Activated T-cell treated with anti-CD3 and anti-CD28 coated beads, Interleukin-2, amount 50 U/mL, for 72 hours (primary cell): ENCODE measurements at regions not wholly inside any gene's neighbourhood (a gene's known extent, or its start where the extent isn't known, plus 50 kb on each side); places are given as distances from the start of the nearest gene placed in this dataset.

Experiments used
- ATAC-seq, 2 donors: fragments of 150-1000 bp; cut with Tn5 transposase; replicated peaks in 1 of 2; 2 replicates each; pipeline ENCODE4 v1.10.0; 2021; ENCODE audit warnings: moderate library complexity in 2 of 2, mild to moderate bottlenecking in 1 of 2
- DNase-seq, 2 donors: peaks; one replicate each; pipeline ENCODE4 v3.0.0; 2021 to 2022; ENCODE audit warnings: mixed read lengths in 1 of 2
- H3K27ac Mint-ChIP-seq: one replicate; pipeline ENCODE4 v1.8.0; 2022; ENCODE audit warnings: mild to moderate bottlenecking, moderate library complexity, mixed read lengths
- H3K27me3 Mint-ChIP-seq: one replicate; pipeline ENCODE4 v1.8.0; 2022; ENCODE audit warnings: low read depth, mixed read lengths
- H3K36me3 Mint-ChIP-seq, 2 donors: one replicate each; pipeline ENCODE4 v1.8.0; 2022; ENCODE audit warnings: mixed read lengths in 2 of 2, mild to moderate bottlenecking in 1 of 2; ENCODE audit not compliant: insufficient read depth in 2 of 2
- H3K4me1 Mint-ChIP-seq: one replicate; pipeline ENCODE4 v1.8.0; 2022; ENCODE audit warnings: low read depth, mixed read lengths
- H3K4me3 Mint-ChIP-seq, 2 donors: one replicate each; pipeline ENCODE4 v1.8.0; 2022; ENCODE audit warnings: mild to moderate bottlenecking in 2 of 2, mixed read lengths in 2 of 2, moderate library complexity in 2 of 2
- H3K9me3 Mint-ChIP-seq, 2 donors: one replicate each; pipeline ENCODE4 v1.8.0; 2022; ENCODE audit warnings: mixed read lengths in 2 of 2

DNA sequence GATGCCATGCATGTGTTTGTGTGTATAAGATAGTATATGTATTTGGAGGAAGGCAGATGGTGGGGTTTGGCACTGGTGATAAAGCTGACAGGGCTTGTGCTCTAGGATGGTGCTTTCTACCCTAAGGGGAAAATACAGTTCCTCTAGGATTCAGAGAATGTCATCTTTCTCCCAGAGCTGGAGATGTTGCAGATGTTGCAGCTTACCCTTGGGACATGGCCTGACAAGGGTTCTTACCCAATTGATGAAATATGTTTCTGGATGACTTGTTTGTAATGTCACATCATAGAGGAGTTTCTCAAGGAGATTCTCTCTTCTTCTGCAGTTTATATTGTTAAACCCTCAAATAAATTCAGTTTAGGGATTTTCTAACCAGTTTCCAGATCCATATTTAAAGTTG lies 52.5 kb upstream of the PITX2 start:
- Mint-ChIP-seq H3K9me3 (peaks cover 0 to 2% of the 10 kb centered on the region in 2 donors), H3K36me3 (no peaks in the 10 kb centered on the region), H3K27me3 (peaks cover 11% of the 10 kb centered on the region), H3K27ac (no peak overlapping the region), H3K4me1 (no peaks in the 10 kb centered on the region), H3K4me3 (no peak overlapping the region)
- DNase-seq: no peak
- no peak for ATAC-seq

DNA sequence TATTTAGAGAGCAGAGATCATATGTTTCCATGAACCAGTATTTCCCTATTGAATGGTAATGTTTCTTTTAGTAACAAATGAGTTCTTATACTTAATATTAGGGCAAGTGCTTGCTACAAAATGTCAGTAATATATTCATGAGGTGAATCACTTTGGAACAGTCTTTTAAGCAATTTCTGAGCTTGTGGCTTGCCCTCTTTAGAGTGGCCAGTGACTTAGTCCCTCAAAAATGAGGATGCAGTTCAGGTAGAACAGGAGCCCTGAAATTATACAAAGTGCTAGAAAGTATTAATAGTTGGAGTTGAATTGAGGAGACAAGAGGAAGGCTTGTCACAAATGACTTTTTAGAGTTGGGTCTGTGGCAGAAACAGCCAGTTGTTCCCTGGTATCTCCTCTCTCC lies 53.4 kb upstream of the PITX2 start:
- H3K4me3 Mint-ChIP-seq: no peak overlapping the region
- H3K27me3 Mint-ChIP-seq: peaks cover 14% of the 10 kb centered on the region
- H3K9me3 Mint-ChIP-seq: peaks cover 0 to 2% of the 10 kb centered on the region in 2 donors
- no peak for ATAC-seq
- no peaks in the 10 kb centered on the region for H3K4me1 Mint-ChIP-seq
- no peak overlapping the region for H3K27ac Mint-ChIP-seq
- DNase-seq: no peak
- H3K36me3 Mint-ChIP-seq: no peaks in the 10 kb centered on the region

DNA sequence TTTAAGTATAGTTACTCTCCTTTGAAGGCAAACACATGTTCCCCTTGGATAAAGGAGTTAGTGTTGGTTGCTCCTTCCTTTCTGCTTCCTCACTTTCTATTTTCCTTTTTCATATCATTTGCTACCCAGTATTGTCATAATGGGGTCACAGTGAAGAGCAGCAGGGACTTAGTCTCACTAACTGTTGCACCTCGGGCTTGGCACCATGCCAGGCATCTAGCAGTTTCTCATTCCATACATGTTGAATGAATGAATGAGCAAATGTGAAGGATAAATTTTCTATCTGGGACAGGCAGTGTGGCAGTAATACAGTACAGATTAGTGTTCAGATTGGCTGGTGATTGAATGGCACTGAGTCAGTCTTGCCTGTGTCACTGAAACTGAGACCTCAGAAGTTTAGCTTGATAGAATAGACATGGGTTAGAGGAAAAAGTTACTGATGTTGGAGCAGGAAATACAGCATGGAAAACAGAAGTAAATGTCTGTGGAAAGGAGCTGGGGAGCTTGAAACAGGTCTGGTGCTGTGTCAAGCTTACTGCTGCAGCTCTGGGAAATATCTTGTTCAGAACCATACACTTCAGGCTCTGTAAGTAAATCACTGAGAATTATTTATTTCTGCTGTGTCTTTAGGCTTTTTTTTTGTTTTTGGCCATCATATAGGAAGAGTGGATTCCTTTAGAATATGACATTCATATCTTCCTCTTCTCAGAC lies 55.8 kb upstream of the PITX2 start:
- Mint-ChIP-seq H3K36me3 (no peaks in the 10 kb centered on the region), H3K4me3 (no peak overlapping the region), H3K27ac (no peak overlapping the region), H3K9me3 (peaks cover 0 to 2% of the 10 kb centered on the region in 2 donors), H3K4me1 (no peaks in the 10 kb centered on the region), H3K27me3 (peaks cover 14% of the 10 kb centered on the region)
- DNase-seq (no peak), ATAC-seq (no peak)

DNA sequence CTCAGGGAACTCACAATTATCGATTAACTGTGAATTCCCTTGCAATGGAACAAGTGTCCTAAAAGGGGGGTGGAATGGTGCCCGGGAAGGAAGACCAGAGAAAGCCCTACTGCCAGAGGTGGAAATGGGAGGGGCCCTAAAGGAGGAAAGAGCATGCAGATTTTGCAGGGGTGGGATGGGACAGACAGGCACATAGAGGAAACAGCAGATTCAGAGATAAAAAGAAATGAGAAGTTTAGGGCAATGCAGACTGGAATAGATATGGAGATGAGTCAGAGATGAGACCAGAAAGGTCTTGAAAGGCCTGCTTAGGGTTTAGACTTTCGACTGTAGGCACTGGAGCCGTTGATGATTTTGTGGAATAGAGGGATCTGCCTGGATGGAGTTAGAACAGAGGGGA lies 57.4 kb upstream of the PITX2 start:
- peaks cover 0 to 2% of the 10 kb centered on the region in 2 donors for H3K9me3 Mint-ChIP-seq
- peaks cover 14% of the 10 kb centered on the region for H3K27me3 Mint-ChIP-seq
- DNase-seq: no peak
- H3K27ac Mint-ChIP-seq: no peak overlapping the region
- H3K4me3 Mint-ChIP-seq: no peak overlapping the region
- no peak for ATAC-seq
- H3K36me3 Mint-ChIP-seq: no peaks in the 10 kb centered on the region
- H3K4me1 Mint-ChIP-seq: no peaks in the 10 kb centered on the region

DNA sequence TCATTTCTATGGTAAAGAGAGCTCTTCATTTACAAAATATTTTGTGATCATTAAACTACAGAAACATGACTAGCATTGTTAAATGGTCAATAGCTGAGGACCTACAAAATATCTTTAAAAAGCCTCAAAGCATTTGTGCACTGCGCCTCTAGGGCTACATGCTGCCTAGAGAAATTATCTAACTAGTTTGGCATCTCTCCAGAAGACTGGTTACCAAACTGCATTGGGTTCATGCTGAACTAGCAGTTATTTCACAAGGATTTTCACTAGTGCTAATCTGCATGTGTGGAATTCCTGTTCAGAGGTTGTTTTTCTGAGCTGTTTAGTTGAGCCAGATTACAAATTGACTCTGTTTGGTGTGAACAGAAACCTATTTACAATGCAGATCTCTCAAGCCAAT lies 58.5 kb upstream of the PITX2 start:
- Mint-ChIP-seq H3K4me1 (no peaks in the 10 kb centered on the region), H3K27me3 (peaks cover 14% of the 10 kb centered on the region), H3K4me3 (no peak overlapping the region), H3K9me3 (peaks cover 0 to 2% of the 10 kb centered on the region in 2 donors), H3K36me3 (no peaks in the 10 kb centered on the region), H3K27ac (no peak overlapping the region)
- ATAC-seq (no peak), DNase-seq (no peak)

DNA sequence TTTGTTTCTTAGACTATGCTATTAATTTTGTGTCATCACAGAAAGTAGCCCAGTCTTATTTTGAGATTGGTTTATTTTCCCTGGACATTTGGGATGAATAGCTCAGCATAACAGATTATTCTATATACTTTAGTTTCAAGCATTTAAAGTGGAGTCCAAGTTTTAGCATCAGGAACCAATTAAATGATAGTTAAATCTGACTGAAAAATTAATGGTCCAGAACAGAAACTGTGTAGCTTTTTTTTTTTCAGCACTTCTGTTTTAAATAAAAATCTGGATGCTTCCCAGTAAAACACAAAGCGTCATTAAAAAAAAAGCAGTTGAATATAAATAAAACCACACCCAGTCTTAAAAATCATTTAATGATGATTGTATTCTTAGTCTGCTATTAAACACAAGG lies 59.4 kb upstream of the PITX2 start:
- Mint-ChIP-seq H3K4me3 (no peak overlapping the region), H3K4me1 (no peaks in the 10 kb centered on the region), H3K36me3 (no peaks in the 10 kb centered on the region), H3K9me3 (peaks cover 0 to 2% of the 10 kb centered on the region in 2 donors), H3K27ac (no peak overlapping the region), H3K27me3 (peaks cover 14% of the 10 kb centered on the region)
- no peak for DNase-seq
- no peak for ATAC-seq

DNA sequence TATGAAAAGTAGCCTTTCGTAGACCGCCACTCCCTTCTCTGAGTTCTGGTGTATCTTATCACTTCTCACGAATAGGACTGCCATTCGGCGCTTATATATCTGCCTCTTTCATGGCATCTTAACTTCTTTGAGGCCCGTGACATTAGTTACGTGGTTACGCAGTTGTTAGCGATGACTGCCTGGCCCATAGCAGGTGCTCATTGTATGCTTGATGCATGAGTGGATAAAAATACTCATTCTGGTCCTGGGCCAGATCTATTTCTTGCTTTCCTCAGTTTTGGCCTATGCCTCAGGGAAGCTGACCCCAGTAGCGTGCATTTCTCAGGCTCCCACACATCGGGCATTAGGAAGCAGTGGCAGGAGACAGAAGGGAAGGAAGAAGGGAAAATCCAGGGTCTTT lies 60.7 kb upstream of the PITX2 start:
- no peak overlapping the region for H3K4me3 Mint-ChIP-seq
- peaks cover 0 to 2% of the 10 kb centered on the region in 2 donors for H3K9me3 Mint-ChIP-seq
- no peaks in the 10 kb centered on the region for H3K36me3 Mint-ChIP-seq
- H3K27ac Mint-ChIP-seq: no peak overlapping the region
- no peak for ATAC-seq
- DNase-seq: no peak
- H3K4me1 Mint-ChIP-seq: no peaks in the 10 kb centered on the region
- H3K27me3 Mint-ChIP-seq: peaks cover 14% of the 10 kb centered on the region

DNA sequence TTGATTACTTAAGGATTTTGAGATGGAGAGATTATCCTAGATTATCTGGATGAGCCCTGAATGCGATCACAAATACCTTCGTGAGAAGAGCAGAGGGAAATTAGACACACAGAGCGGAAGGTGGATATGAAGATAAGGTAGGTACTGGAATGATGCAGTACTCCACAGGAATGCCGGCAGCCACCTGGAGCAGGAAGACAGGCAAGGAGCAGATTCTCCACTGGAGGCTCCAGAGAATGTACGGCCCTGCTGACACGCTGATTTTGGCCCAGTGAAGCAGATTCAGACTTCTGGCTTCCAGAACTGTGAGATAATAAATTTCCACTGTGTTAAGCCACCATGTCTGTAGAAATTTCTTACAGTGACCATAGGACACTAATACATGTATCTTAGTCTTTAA lies 79.4 kb upstream of the PITX2 start:
- Mint-ChIP-seq H3K4me1 (no peaks in the 10 kb centered on the region), H3K9me3 (peaks cover 3 to 4% of the 10 kb centered on the region in 2 donors), H3K4me3 (no peak overlapping the region), H3K27me3 (no peaks in the 10 kb centered on the region), H3K36me3 (no peaks in the 10 kb centered on the region), H3K27ac (no peak overlapping the region)
- DNase-seq: no peak
- no peak for ATAC-seq

DNA sequence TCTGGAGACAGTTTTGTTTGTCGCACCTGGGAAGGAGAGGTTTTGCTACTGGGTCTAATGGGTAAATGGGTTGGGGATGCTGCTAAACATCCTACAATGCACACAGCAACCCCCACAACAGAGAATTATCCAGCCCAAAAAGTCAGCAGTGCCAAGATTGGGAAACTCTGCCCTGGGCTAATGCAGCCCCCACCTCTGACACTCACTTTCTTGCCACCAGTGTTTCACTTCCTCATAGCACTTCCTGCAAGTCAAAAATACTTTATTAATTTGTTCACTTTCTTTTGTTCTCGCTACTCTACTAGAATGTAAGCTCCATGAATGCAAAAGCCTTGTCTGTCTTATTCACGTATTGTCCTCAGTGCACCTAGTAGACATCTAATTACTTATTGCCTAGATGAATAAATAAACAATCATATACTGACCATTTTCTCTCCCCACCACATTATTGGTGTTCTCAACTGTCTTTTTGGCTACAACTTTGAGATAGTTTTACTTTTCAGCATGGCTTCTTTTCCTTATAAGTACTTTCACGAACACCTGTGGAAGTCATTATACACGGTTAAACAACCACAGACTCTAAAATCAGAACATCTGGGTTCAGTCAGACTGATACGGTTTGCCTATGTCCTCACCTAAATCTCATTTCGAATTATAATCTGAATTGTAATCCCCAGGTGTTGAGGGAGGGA lies 82.0 kb upstream of the PITX2 start:
- Mint-ChIP-seq H3K27ac (no peak overlapping the region), H3K27me3 (no peaks in the 10 kb centered on the region), H3K36me3 (no peaks in the 10 kb centered on the region), H3K9me3 (peaks cover 3 to 4% of the 10 kb centered on the region in 2 donors), H3K4me1 (no peaks in the 10 kb centered on the region), H3K4me3 (no peak overlapping the region)
- DNase-seq: no peak
- no peak for ATAC-seq

DNA sequence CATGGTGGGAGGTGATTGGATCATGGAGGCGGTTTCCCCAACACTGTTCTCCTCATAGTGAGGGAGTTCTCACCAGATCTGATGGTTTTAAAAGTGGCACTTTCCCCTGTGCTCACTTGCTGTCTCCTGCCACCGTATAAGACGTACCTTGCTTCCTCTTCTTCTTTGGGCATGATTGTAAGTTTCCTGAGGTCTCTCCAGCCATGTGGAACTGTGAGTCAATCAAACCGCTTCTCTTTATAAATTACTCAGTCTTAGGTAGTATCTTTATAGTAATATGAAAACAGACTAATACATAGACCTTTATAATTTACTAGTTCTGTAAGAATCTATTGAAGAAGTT lies 82.5 kb upstream of the PITX2 start:
- H3K4me3 Mint-ChIP-seq: no peak overlapping the region
- H3K9me3 Mint-ChIP-seq: peaks cover 2 to 3% of the 10 kb centered on the region in 2 donors
- no peak overlapping the region for H3K27ac Mint-ChIP-seq
- no peaks in the 10 kb centered on the region for H3K4me1 Mint-ChIP-seq
- no peaks in the 10 kb centered on the region for H3K36me3 Mint-ChIP-seq
- no peak for ATAC-seq
- H3K27me3 Mint-ChIP-seq: no peaks in the 10 kb centered on the region
- no peak for DNase-seq

DNA sequence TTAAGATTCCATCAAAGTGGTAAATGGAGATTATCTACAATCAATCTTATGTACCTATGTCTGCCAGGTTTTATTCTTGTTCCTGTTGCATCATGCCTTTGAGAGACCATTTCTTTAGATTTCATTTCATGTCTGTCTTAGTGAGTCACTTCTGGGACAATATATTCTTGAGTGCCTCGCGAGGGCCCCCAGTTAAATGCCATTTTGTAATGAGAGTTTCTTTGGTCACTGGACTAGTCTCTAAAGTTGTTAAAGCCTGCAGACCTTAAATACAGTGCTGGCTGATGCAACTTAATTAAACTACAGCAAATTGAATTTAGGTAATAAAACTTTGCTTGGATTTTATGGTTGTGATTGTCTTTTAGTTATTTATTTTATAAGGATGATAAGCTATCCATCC lies 87.2 kb upstream of the PITX2 start:
- Mint-ChIP-seq H3K9me3 (peaks cover 0 to 4% of the 10 kb centered on the region in 2 donors), H3K4me1 (no peaks in the 10 kb centered on the region), H3K36me3 (no peaks in the 10 kb centered on the region), H3K27ac (no peak overlapping the region), H3K4me3 (no peak overlapping the region), H3K27me3 (no peaks in the 10 kb centered on the region)
- ATAC-seq: no peak
- no peak for DNase-seq

DNA sequence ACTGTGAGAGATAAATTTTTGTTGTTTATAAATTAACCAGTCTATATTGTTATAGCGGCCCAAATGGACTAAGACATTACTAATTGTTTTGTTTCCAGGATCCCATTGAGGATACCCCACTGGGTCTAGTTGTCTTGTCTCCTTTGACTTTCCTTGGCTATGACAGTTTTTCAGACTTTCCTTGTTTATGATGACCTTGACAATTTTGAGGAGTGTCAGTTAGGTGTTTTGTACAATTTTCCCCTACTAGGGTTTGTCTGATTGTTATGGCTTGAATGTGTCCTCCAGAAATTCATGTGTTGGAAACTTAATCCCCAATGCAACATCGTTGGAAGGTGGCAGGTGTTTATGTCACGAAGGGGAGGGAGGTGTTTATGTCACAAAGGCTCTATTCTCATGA lies 89.6 kb upstream of the PITX2 start:
- Mint-ChIP-seq H3K27me3 (no peaks in the 10 kb centered on the region), H3K9me3 (peaks cover 0 to 4% of the 10 kb centered on the region in 2 donors), H3K27ac (no peak overlapping the region), H3K36me3 (no peaks in the 10 kb centered on the region), H3K4me3 (no peak overlapping the region), H3K4me1 (no peaks in the 10 kb centered on the region)
- DNase-seq (no peak), ATAC-seq (no peak)

DNA sequence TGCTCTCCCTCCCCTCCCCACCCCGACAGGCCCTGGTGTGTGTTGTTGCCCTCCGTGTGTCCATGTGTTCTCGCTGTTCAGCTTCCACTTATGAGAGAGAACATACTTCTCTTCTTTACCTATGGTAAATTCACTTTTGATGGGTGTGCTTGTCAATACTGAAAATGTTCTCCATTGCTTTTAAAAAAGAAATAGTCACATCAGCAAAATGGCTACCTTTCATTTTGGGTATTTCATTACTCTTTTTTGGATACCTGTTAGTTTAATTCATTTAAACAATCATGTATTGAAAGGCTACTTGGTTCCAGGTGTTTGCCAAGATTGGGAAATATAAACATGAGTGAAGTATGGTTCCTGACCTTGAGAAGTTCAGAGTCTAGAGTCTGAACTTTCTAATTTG lies 107.4 kb upstream of the PITX2 start:
- Mint-ChIP-seq H3K27me3 (no peaks in the 10 kb centered on the region), H3K4me3 (no peak overlapping the region), H3K9me3 (peaks cover 2 to 6% of the 10 kb centered on the region in 2 donors), H3K27ac (no peak overlapping the region), H3K36me3 (no peaks in the 10 kb centered on the region), H3K4me1 (no peaks in the 10 kb centered on the region)
- ATAC-seq: no peak
- no peak for DNase-seq

DNA sequence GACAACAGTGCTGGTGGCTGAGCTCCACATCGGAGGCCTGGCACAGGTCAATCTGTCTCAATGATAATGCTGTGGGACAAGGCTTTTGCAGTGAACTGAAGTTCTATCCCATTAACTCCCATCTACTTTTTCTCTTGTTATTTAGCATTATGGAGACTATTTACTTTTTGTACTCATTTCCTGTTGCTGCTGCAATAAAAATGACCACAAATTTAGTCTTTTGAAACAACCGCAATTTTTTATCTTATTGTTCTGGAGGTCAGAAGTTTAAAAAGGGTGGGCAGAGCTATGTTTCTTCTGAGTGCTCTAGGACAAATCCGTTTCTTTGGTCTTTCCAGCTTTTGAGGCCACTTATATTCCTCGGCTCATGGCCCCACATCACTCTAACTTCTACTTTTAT lies 111.0 kb upstream of the PITX2 start:
- DNase-seq (no peak), ATAC-seq (no peak)
- peaks cover 2 to 6% of the 10 kb centered on the region in 2 donors for H3K9me3 Mint-ChIP-seq
- no peak overlapping the region for H3K4me3 Mint-ChIP-seq
- no peak overlapping the region for H3K27ac Mint-ChIP-seq
- H3K36me3 Mint-ChIP-seq: no peaks in the 10 kb centered on the region
- no peaks in the 10 kb centered on the region for H3K4me1 Mint-ChIP-seq
- H3K27me3 Mint-ChIP-seq: no peaks in the 10 kb centered on the region
